H1 (cell line): ENCODE measurements at regions not wholly inside any gene's neighbourhood (a gene's known extent, or its start where the extent isn't known, plus 50 kb on each side); places are given as distances from the start of the nearest gene placed in this dataset.

Source experiments
- CTCF ChIA-PET: fragments of 300-600 bp; sonication (Branson Sonifier 250); formaldehyde crosslinking; loops from one replicate; lab custom pipeline; 2021; ENCODE audit not compliant: partially characterized antibody; lab: Charles Lee
- POLR2A ChIA-PET: fragments of 300-600 bp; sonication (Branson Sonifier 250); formaldehyde crosslinking; loops from one replicate; lab custom pipeline; 2021; ENCODE audit warnings: inconsistent platforms; ENCODE audit not compliant: partially characterized antibody; lab: Charles Lee
- DNase-seq, 2 experiments: peaks; one replicate each; pipeline versions ENCODE4 v3.0.0 to v3.0.0-alpha.2; 2010 to 2022; ENCODE audit warnings: low spot score in 2 of 2, low read depth in 1 of 2, mixed read lengths in 1 of 2
- FAIRE-seq: peaks from 2 replicates; lab custom pipeline; 2011; peaks lifted over from hg19 to GRCh38; lab: Jason Lieb, UNC
- H2AFZ ChIP-seq: 2 replicates; pipeline ENCODE4 v1.8.1; 2012; ENCODE audit warnings: low read length, inconsistent platforms
- H2AK5ac ChIP-seq: 2 replicates; pipeline ENCODE4 v1.6.1; 2013; ENCODE audit warnings: low read depth, low read length
- H2BK120ac ChIP-seq: replicated peaks from 2 replicates; pipeline ENCODE3; 2013; ENCODE audit warnings: low read depth, low read length, inconsistent platforms
- H2BK12ac ChIP-seq: 2 replicates; pipeline ENCODE4 v1.6.1; 2013; ENCODE audit warnings: low read depth, low read length
- H2BK15ac ChIP-seq: 2 replicates; pipeline ENCODE4 v1.6.1; 2013; ENCODE audit warnings: low read length
- H2BK20ac ChIP-seq: 2 replicates; pipeline ENCODE4 v1.6.1; 2013; ENCODE audit warnings: low read length
- H2BK5ac ChIP-seq: 2 replicates; pipeline ENCODE4 v1.6.1; 2013; ENCODE audit warnings: low read depth, low read length
- H3K14ac ChIP-seq: 2 replicates; pipeline ENCODE4 v1.6.1; 2013; ENCODE audit warnings: inconsistent platforms; ENCODE audit not compliant: insufficient read length
- H3K18ac ChIP-seq: 2 replicates; pipeline ENCODE4 v1.6.1; 2013; ENCODE audit warnings: low read length; ENCODE audit errors: extremely low read depth
- H3K23ac ChIP-seq: 2 replicates; pipeline ENCODE4 v1.6.1; 2013; ENCODE audit warnings: inconsistent platforms; ENCODE audit not compliant: insufficient read length
- H3K23me2 ChIP-seq: 2 replicates; pipeline ENCODE4 v1.6.1; 2013; ENCODE audit warnings: low read depth, low read length
- H3K27ac ChIP-seq: 2 replicates; pipeline ENCODE4 v1.6.1; 2011; ENCODE audit warnings: low read depth, low read length, inconsistent platforms
- H3K27me3 ChIP-seq, 4 experiments: replicated peaks in 1 of 4; 1 replicate in 1 of 4; 2 replicates in 3 of 4; pipeline versions ENCODE4 v1.6.1 to v1.8.1; 2011 to 2013; ENCODE audit warnings: low read length in 3 of 4, mild to moderate bottlenecking in 3 of 4, inconsistent platforms in 2 of 4, mixed read lengths in 2 of 4, moderate library complexity in 1 of 4; ENCODE audit not compliant: control insufficient read depth in 3 of 4, insufficient read depth in 3 of 4; ENCODE audit errors: extremely low read depth in 1 of 4
- H3K36me3 ChIP-seq, 4 experiments: 2 replicates each; pipeline versions ENCODE4 v1.6.1 to v1.8.1; 2011 to 2013; ENCODE audit warnings: mild to moderate bottlenecking in 4 of 4, low read length in 3 of 4, moderate library complexity in 2 of 4, control low read depth in 1 of 4, inconsistent platforms in 1 of 4; ENCODE audit not compliant: insufficient read depth in 4 of 4, control insufficient read depth in 2 of 4
- H3K4ac ChIP-seq: replicated peaks from 2 replicates; pipeline ENCODE3; 2013; ENCODE audit warnings: low read length, low read depth, mixed read lengths, inconsistent platforms; ENCODE audit not compliant: insufficient read length
- H3K4me1 ChIP-seq, 4 experiments: replicated peaks in 1 of 4; 1 replicate in 1 of 4; 2 replicates in 3 of 4; pipeline versions ENCODE4 v1.6.1 to v1.8.1; 2011 to 2013; ENCODE audit warnings: low read length in 3 of 4, inconsistent platforms in 2 of 4, mixed read lengths in 1 of 4; ENCODE audit not compliant: insufficient read depth in 4 of 4, control insufficient read depth in 3 of 4
- H3K4me2 ChIP-seq, 2 experiments: 2 replicates each; pipeline versions ENCODE4 v1.6.1 to v1.8.1; 2011 to 2013; ENCODE audit warnings: low read depth in 2 of 2, low read length in 2 of 2, control low read depth in 1 of 2, inconsistent platforms in 1 of 2, mild to moderate bottlenecking in 1 of 2; ENCODE audit not compliant: insufficient read depth in 1 of 2
- H3K4me3 ChIP-seq, 4 experiments: fragments of 200-600, 300-600 bp in 1 of 4; sonication (generic), shearing (Covaris generic), sonication (Bioruptor Twin) in 1 of 4; 2 replicates each; pipeline versions ENCODE4 v1.5.1 to v1.8.1; 2011 to 2016; ENCODE audit warnings: low read length in 4 of 4, low read depth in 3 of 4, control low read depth in 2 of 4, inconsistent platforms in 2 of 4, mild to moderate bottlenecking in 2 of 4, mixed read lengths in 1 of 4, moderate library complexity in 1 of 4; ENCODE audit not compliant: insufficient read depth in 2 of 4; ENCODE audit errors: extremely low read depth in 1 of 4
- H3K56ac ChIP-seq: replicated peaks from 2 replicates; pipeline ENCODE3; 2013; ENCODE audit warnings: low read depth, mild to moderate bottlenecking, mixed read lengths, low read length, inconsistent platforms; ENCODE audit not compliant: insufficient read length
- H3K79me1 ChIP-seq: 2 replicates; pipeline ENCODE4 v1.6.1; 2013; ENCODE audit warnings: low read depth, low read length, control low read depth
- H3K79me2 ChIP-seq, 2 experiments: 2 replicates each; pipeline versions ENCODE4 v1.6.1 to v1.8.1; 2012 to 2013; ENCODE audit warnings: low read length in 2 of 2, mild to moderate bottlenecking in 2 of 2, inconsistent platforms in 1 of 2; ENCODE audit not compliant: insufficient read depth in 2 of 2, control insufficient read depth in 1 of 2
- H3K9ac ChIP-seq, 4 experiments: replicated peaks in 1 of 4; 1 replicate in 1 of 4; 2 replicates in 3 of 4; pipeline versions ENCODE4 v1.6.1 to v1.8.1; 2011 to 2013; ENCODE audit warnings: low read depth in 3 of 4, low read length in 3 of 4, control low read depth in 2 of 4, mild to moderate bottlenecking in 2 of 4, moderate library complexity in 2 of 4, inconsistent platforms in 1 of 4; ENCODE audit errors: extremely low read depth in 1 of 4
- H3K9me3 ChIP-seq, 2 experiments: 2 replicates each; pipeline versions ENCODE4 v1.6.1 to v1.8.1; 2012 to 2013; ENCODE audit warnings: mild to moderate bottlenecking in 2 of 2, moderate library complexity in 2 of 2, control low read depth in 1 of 2, inconsistent platforms in 1 of 2, low read depth in 1 of 2, low read length in 1 of 2, mixed read lengths in 1 of 2; ENCODE audit not compliant: insufficient read depth in 2 of 2
- H4K20me1 ChIP-seq, 2 experiments: replicated peaks in 1 of 2; 2 replicates each; pipeline versions ENCODE3 to v1.8.1; 2011 to 2013; ENCODE audit warnings: inconsistent platforms in 2 of 2, low read length in 2 of 2, mild to moderate bottlenecking in 1 of 2; ENCODE audit not compliant: insufficient read depth in 2 of 2, control insufficient read depth in 1 of 2
- H4K5ac ChIP-seq: 2 replicates; pipeline ENCODE4 v1.6.1; 2013; ENCODE audit warnings: low read length, low read depth, mixed read lengths, inconsistent platforms; ENCODE audit not compliant: insufficient read length
- H4K8ac ChIP-seq: 2 replicates; pipeline ENCODE4 v1.8.0; 2013; ENCODE audit warnings: mild to moderate bottlenecking, moderate library complexity, low read length, inconsistent platforms; ENCODE audit not compliant: insufficient read depth; ENCODE audit errors: extremely low read depth
- H4K91ac ChIP-seq: replicated peaks from 2 replicates; pipeline ENCODE3; 2013; ENCODE audit warnings: low read length, mixed read lengths, inconsistent platforms; ENCODE audit not compliant: insufficient read length
- ATF2 ChIP-seq: IDR thresholded peaks from 2 replicates; pipeline ENCODE4 v1.6.1; 2012; ENCODE audit warnings: low read length, inconsistent platforms
- CTCF ChIP-seq, 3 experiments: IDR thresholded peaks; 1 replicate in 2 of 3; 2 replicates in 1 of 3; pipeline versions ENCODE4 v1.5.1 to v1.6.1; 2011; ENCODE audit warnings: low read length in 3 of 3, mild to moderate bottlenecking in 3 of 3, inconsistent platforms in 2 of 3, low read depth in 1 of 3, moderate library complexity in 1 of 3; ENCODE audit not compliant: insufficient read depth in 1 of 3; ENCODE audit errors: control extremely low read depth in 1 of 3
- KDM1A ChIP-seq: fragments of 200-600, 300-600 bp; sonication (generic); IDR thresholded peaks from 2 replicates; pipeline ENCODE4 v1.7.1; 2016; ENCODE audit warnings: mild to moderate bottlenecking, low read length, borderline replicate concordance
- RXRA ChIP-seq: IDR thresholded peaks from 2 replicates; pipeline ENCODE4 v1.6.1; 2011; ENCODE audit warnings: low read depth, mild to moderate bottlenecking, low read length, moderate library complexity; ENCODE audit not compliant: insufficient read depth
- SAP30 ChIP-seq: fragments of 300-600 bp; sonication (generic); IDR thresholded peaks from 2 replicates; pipeline ENCODE4 v1.7.1; 2012; ENCODE audit warnings: low read length, moderate library complexity, mild to moderate bottlenecking, inconsistent platforms; ENCODE audit not compliant: insufficient read depth, insufficient replicate concordance
- SIN3A ChIP-seq, 2 experiments: IDR thresholded peaks in 1 of 2; conservative IDR thresholded peaks in 1 of 2; 2 replicates each; pipeline ENCODE4 v1.6.1; 2011 to 2012; ENCODE audit warnings: low read length in 2 of 2, improper control_type of control experiment in 1 of 2, low read depth in 1 of 2, mild to moderate bottlenecking in 1 of 2
- USF2 ChIP-seq: IDR thresholded peaks from 2 replicates; pipeline ENCODE4 v1.6.1; 2011; ENCODE audit warnings: low read length, improper control_type of control experiment
- WGBS, 2 experiments: shearing (Covaris generic) in 1 of 2; methylation state at CpG; one replicate each; pipeline versions ENCODE4 v1.1.6 to v1.1.7; 2013 to 2015; ENCODE audit warnings: low lambda C conversion rate in 2 of 2, mixed read lengths in 2 of 2, inconsistent platforms in 1 of 2, low coverage in 1 of 2, missing lambda C conversion rate in 1 of 2; ENCODE audit not compliant: insufficient replicate concordance in 2 of 2, insufficient coverage in 1 of 2, insufficient read length in 1 of 2; ENCODE audit errors: extremely low coverage in 1 of 2, missing lambda C conversion rate in 1 of 2; 5-methylcytosine and 5-hydroxymethylcytosine counted together

GRCh38 chr2:176885001-176885643 is 327.5 kb upstream of the HNRNPA3 start:
- DNase-seq (no peak), FAIRE-seq (no peak)
- no peak for TF ChIP-seq ATF2
- TF ChIP-seq SIN3A (conservative IDR thresholded peaks at IDR 0.05 in 1 of 2, IDR thresholded peaks at IDR 0.05 in 1 of 2; ENCODE audit: low read depth in 1 of 2, low read length in 2 of 2) = no peak
- TF ChIP-seq CTCF (IDR thresholded peaks at IDR 0.05; ENCODE audit: control extremely low read depth in 1 of 3, insufficient read depth in 1 of 3, low read depth in 1 of 3, low read length in 3 of 3) = no peak
- TF ChIP-seq SAP30 = no peak
- no peak for TF ChIP-seq USF2
- TF ChIP-seq KDM1A = no peak
- no peak for TF ChIP-seq RXRA

More at GRCh38 chr2:176885001-176885643, 327.5 kb upstream of the HNRNPA3 start:
- Histone ChIP-seq H3K36me3 (no peaks in the 10 kb centered on the region), H4K8ac (no peak overlapping the region), H2AK5ac (no peak overlapping the region), H2BK5ac (no peak overlapping the region), H3K27me3 (no peaks in the 10 kb centered on the region), H2BK20ac (no peak overlapping the region), H3K14ac (no peak overlapping the region), H2BK15ac (no peak overlapping the region), H2BK120ac (no peak overlapping the region), H4K20me1 (no peaks in the 10 kb centered on the region), H3K23ac (no peak overlapping the region), H3K4me1 (no peaks in the 10 kb centered on the region), H3K4me3 (no peak overlapping the region), H2BK12ac (no peak overlapping the region), H4K5ac (no peak overlapping the region), H3K18ac (no peak overlapping the region), H3K4ac (no peak overlapping the region), H3K56ac (no peak overlapping the region), H3K23me2 (no peaks in the 10 kb centered on the region), H3K79me1 (no peaks in the 10 kb centered on the region), H3K9me3 (no peaks in the 10 kb centered on the region), H4K91ac (no peak overlapping the region), H3K4me2 (no peak overlapping the region), H3K79me2 (no peaks in the 10 kb centered on the region), H2AFZ (0 out of 2 replicates have a peak overlapping the region, but pooled peaks have one; percentile 61), H3K9ac (no peak overlapping the region), H3K27ac (no peak overlapping the region)
- 83% methylated on average over 3 of the region's 3 CpGs; no CpG with 5 or more reads in 1 of the 2 experiments for WGBS, 2 experiments
- CTCF ChIA-PET = interaction anchor here (0.7 to 1.0 kb wide), 2 partner anchors 12 to 29 kb away, joined by 3 to 5 read pairs; no protein-coding TSS in a partner anchor
- POLR2A ChIA-PET = no interaction called here
